HL-60 (cell line): ENCODE measurements at regions not wholly inside any gene's neighbourhood (a gene's known extent, or its start where the extent isn't known, plus 50 kb on each side); places are given as distances from the start of the nearest gene placed in this dataset.

Source experiments
- DNase-seq, 2 experiments: peaks; one replicate each; pipeline ENCODE4 v3.0.0-alpha.2; 2010 to 2020; ENCODE audit warnings: low read depth in 1 of 2, low spot score in 1 of 2
- H3K27ac ChIP-seq: fragments of 250-450 bp; sonication (Bioruptor Pico); replicated peaks from 2 replicates; pipeline ENCODE4 v1.5.1; 2020; ENCODE audit warnings: mild to moderate bottlenecking, moderate library complexity
- H3K27me3 ChIP-seq: fragments of 250-450 bp; sonication (Bioruptor Pico); 2 replicates; pipeline ENCODE4 v1.5.1; 2021; ENCODE audit warnings: mild to moderate bottlenecking, moderate library complexity; ENCODE audit not compliant: insufficient read depth, poor library complexity, severe bottlenecking
- H3K4me3 ChIP-seq: replicated peaks from 2 replicates; pipeline ENCODE4 v1.5.1; 2011; ENCODE audit warnings: mild to moderate bottlenecking, control low read depth, low read length; ENCODE audit not compliant: insufficient read depth
- CTCF ChIP-seq: IDR thresholded peaks from one replicate; pipeline ENCODE4 v1.5.1; 2011; ENCODE audit warnings: low read length, control low read depth, inconsistent platforms; ENCODE audit not compliant: insufficient read depth
- GABPA ChIP-seq: IDR thresholded peaks from 2 replicates; pipeline ENCODE4 v1.6.1; 2012; ENCODE audit warnings: low read depth
- POLR2AphosphoS5 ChIP-seq: IDR thresholded peaks from 2 replicates; pipeline ENCODE4 v1.6.1; 2012; ENCODE audit warnings: low read depth
- REST ChIP-seq: IDR thresholded peaks from 2 replicates; pipeline ENCODE4 v1.6.1; 2012; ENCODE audit warnings: low read depth; ENCODE audit not compliant: insufficient replicate concordance
- SPI1 ChIP-seq: IDR thresholded peaks from 2 replicates; pipeline ENCODE4 v1.6.1; 2012; ENCODE audit warnings: low read depth, mild to moderate bottlenecking, borderline replicate concordance

DNA sequence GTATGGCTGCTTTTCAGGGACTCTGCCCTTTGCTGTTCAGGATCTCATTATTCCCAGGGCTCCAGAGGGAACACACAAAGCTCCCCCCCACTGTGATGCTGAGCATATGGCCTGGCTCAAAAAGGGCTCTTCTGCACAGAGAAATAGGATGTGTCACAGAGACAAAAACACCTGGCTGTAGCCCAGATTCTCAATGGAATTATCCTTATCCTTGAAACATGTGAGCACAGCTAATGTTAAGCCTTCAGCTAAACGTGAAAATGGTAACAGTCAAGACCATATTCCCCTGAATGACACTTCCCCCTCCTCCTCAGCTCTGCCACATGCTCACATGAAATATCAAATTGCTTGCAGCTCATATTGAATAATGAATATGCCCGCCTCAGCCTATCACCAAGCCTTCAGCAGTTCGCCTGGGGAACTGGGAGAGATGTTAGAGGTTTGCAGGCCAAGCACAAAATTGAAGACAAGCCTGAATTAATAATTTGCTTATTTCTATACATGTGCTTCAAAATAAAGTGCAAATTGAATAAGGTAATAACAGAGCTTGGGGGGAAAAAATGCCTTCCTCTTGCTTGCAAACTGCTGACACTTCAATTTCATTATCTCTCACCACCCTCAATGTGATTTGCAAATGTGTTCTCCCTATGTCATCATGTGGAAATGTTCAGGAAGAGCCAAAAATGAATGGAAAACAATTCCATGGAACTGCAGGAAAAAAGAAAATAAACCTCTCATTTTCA is 181.0 kb upstream of the HNRNPA3 start:
- DNase-seq: no peak
- H3K4me3 ChIP-seq: no peak overlapping the region
- H3K27me3 ChIP-seq: peaks cover 5% of the 10 kb centered on the region
- TF ChIP-seq CTCF (no peak), POLR2AphosphoS5 (no peak), SPI1 (no peak), REST (no peak), GABPA (no peak)
- H3K27ac ChIP-seq: no peak overlapping the region

GRCh38 chr2:177036747-177037146 is 175.8 kb upstream of the HNRNPA3 start:
- H3K4me3 ChIP-seq: no peak overlapping the region
- peaks cover 2% of the 10 kb centered on the region for H3K27me3 ChIP-seq
- no peak overlapping the region for H3K27ac ChIP-seq
- TF ChIP-seq REST (no peak), SPI1 (no peak), CTCF (no peak), GABPA (no peak), POLR2AphosphoS5 (no peak)
- DNase-seq: no peak

DNA sequence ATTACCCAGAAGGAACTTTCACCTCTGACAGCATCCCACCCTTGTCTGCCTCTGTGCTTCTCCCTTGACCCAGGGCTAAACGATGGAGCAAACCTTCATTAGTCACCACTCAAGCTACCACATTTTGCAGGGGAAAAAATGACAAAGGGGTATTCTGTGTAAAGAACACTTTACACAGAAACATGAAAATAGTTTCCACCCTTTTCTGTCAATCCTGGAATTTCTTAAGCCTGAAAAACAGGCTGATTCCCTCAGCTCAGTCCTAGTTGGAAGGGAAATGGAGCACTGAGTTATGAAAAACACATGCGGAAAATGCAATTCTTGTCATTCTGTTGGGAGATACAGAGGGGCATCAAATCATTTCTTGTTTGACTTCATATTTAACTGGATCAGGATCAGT is 175.0 kb upstream of the HNRNPA3 start:
- no peak overlapping the region for H3K27ac ChIP-seq
- TF ChIP-seq GABPA: no peak
- no peaks in the 10 kb centered on the region for H3K27me3 ChIP-seq
- no peak for DNase-seq
- no peak overlapping the region for H3K4me3 ChIP-seq

- no peak for DNase-seq
- H3K27me3 ChIP-seq: no peaks in the 10 kb centered on the region
- no peak overlapping the region for H3K4me3 ChIP-seq
- TF ChIP-seq CTCF: no peak
- H3K27ac ChIP-seq: no peak overlapping the region
Observed at GRCh38 chr2:177038787-177039484, 173.7 kb upstream of the HNRNPA3 start.
